HFFc6 (cell line): ENCODE measurements at regions not wholly inside any gene's neighbourhood (a gene's known extent, or its start where the extent isn't known, plus 50 kb on each side); places are given as distances from the start of the nearest gene placed in this dataset.

Experiments
- DNase-seq: peaks from one replicate; pipeline ENCODE4 v3.0.0-alpha.2; 2018
- H3K27ac Mint-ChIP-seq: 2 replicates; pipeline ENCODE4 v1.8.0; 2020; ENCODE audit warnings: mild to moderate bottlenecking, mixed read lengths
- H3K27me3 Mint-ChIP-seq: 2 replicates; pipeline ENCODE4 v1.8.0; 2021; ENCODE audit warnings: mild to moderate bottlenecking, moderate library complexity, mixed read lengths; ENCODE audit not compliant: insufficient read depth
- H3K36me3 Mint-ChIP-seq: 2 replicates; pipeline ENCODE4 v1.8.0; 2021; ENCODE audit warnings: low read depth, mixed read lengths
- H3K4me1 Mint-ChIP-seq: 2 replicates; pipeline ENCODE4 v1.8.0; 2020; ENCODE audit warnings: low read depth, mixed read lengths
- H3K4me3 Mint-ChIP-seq: 2 replicates; pipeline ENCODE4 v1.8.0; 2020; ENCODE audit warnings: mild to moderate bottlenecking, moderate library complexity, mixed read lengths
- H3K9me3 Mint-ChIP-seq: 2 replicates; pipeline ENCODE4 v1.8.0; 2020; ENCODE audit warnings: mild to moderate bottlenecking, mixed read lengths
- CTCF ChIP-seq: fragments of 200-600 bp; sonication (generic); IDR thresholded peaks from 2 replicates; pipeline ENCODE4 v1.5.0; 2021; ENCODE audit warnings: antibody characterized with exemption, mild to moderate bottlenecking

GRCh38 chr16:86762095-86762494 lies 183.7 kb downstream of the FOXL1 start:
- no peak for TF ChIP-seq CTCF
- Mint-ChIP-seq H3K27me3 (peaks cover 17% of the 10 kb centered on the region), H3K9me3 (no peaks in the 10 kb centered on the region), H3K36me3 (no peaks in the 10 kb centered on the region), H3K4me1 (peaks cover 53% of the 10 kb centered on the region), H3K4me3 (peak overlapping the region; percentile 87), H3K27ac (peak overlapping the region; percentile 66; the same call in 1 of the 2 replicates)
- no peak for DNase-seq

GRCh38 chr16:86763819-86764218 lies 185.5 kb downstream of the FOXL1 start:
- no peak overlapping the region for H3K27ac Mint-ChIP-seq
- H3K4me1 Mint-ChIP-seq, result peaks cover 53% of the 10 kb centered on the region

GRCh38 chr16:86764551-86764950 lies 186.2 kb downstream of the FOXL1 start:
- peaks cover 17% of the 10 kb centered on the region for H3K27me3 Mint-ChIP-seq

More at GRCh38 chr16:86763819-86764218, 185.5 kb downstream of the FOXL1 start:
- H3K27me3 Mint-ChIP-seq, result peaks cover 17% of the 10 kb centered on the region
- H3K9me3 Mint-ChIP-seq, result no peaks in the 10 kb centered on the region
- H3K4me3 Mint-ChIP-seq, result no peak overlapping the region
- no peak for TF ChIP-seq CTCF
- no peaks in the 10 kb centered on the region for H3K36me3 Mint-ChIP-seq
- DNase-seq, result no peak

GRCh38 chr16:86765389-86766026 lies 187.2 kb downstream of the FOXL1 start:
- no peak for TF ChIP-seq CTCF
- Mint-ChIP-seq H3K4me1 (peaks cover 42% of the 10 kb centered on the region), H3K9me3 (no peaks in the 10 kb centered on the region), H3K27me3 (peaks cover 17% of the 10 kb centered on the region), H3K36me3 (no peaks in the 10 kb centered on the region), H3K4me3 (no peak overlapping the region), H3K27ac (no peak overlapping the region)
- DNase-seq, result no peak

More at GRCh38 chr16:86764551-86764950, 186.2 kb downstream of the FOXL1 start:
- Mint-ChIP-seq H3K9me3 (no peaks in the 10 kb centered on the region), H3K27ac (no peak overlapping the region), H3K4me3 (no peak overlapping the region), H3K36me3 (no peaks in the 10 kb centered on the region), H3K4me1 (peaks cover 49% of the 10 kb centered on the region)
- TF ChIP-seq CTCF, result no peak
- no peak for DNase-seq

- Mint-ChIP-seq H3K4me1 (peaks cover 44% of the 10 kb centered on the region), H3K4me3 (no peak overlapping the region), H3K9me3 (no peaks in the 10 kb centered on the region), H3K36me3 (no peaks in the 10 kb centered on the region), H3K27ac (no peak overlapping the region), H3K27me3 (peaks cover 17% of the 10 kb centered on the region)
- TF ChIP-seq CTCF, result no peak
- no peak for DNase-seq
Measured at GRCh38 chr16:86766700-86767099, 188.4 kb downstream of the FOXL1 start.
